GM12878 (cell line): ENCODE measurements at regions not wholly inside any gene's neighbourhood (a gene's known extent, or its start where the extent isn't known, plus 50 kb on each side); places are given as distances from the start of the nearest gene placed in this dataset.

Experiments
- ATAC-seq: fragments of 200-7000 bp; cut with Tn5 transposase; 3 replicates; pipeline ENCODE4 v1.9.1; 2020; ENCODE audit warnings: mild to moderate bottlenecking, moderate library complexity
- BruUV-seq: library from RNA; stranded (reverse); fragments of 400-500 nt; replicated peaks from 2 replicates; lab custom pipeline; 2021; lab: Mats Ljungman, UMichigan
- CTCF ChIA-PET: fragments of 300-600 bp; sonication (Branson Sonifier 250); formaldehyde crosslinking; extraction: SDS; loops from one replicate; lab custom pipeline; 2021; ENCODE audit warnings: inconsistent platforms; lab: Yijun Ruan, JAX
- POLR2A ChIA-PET: fragments of 350-600 bp; formaldehyde crosslinking; extraction: SDS; loops from one replicate; lab custom pipeline; 2021; ENCODE audit warnings: inconsistent platforms; lab: Charles Lee
- RAD21 ChIA-PET: fragments of 300-600 bp; sonication (Branson Sonifier 250); formaldehyde crosslinking; loops from one replicate; lab custom pipeline; 2023; ENCODE audit warnings: antibody characterized with exemption; ENCODE audit not compliant: unreplicated experiment; lab: Charles Lee
- SMC1A ChIA-PET: fragments of 300-600 bp; sonication (Branson Sonifier 250); formaldehyde crosslinking; loops from one replicate; lab custom pipeline; 2023; ENCODE audit not compliant: unreplicated experiment, uncharacterized antibody; lab: Charles Lee
- DNase-seq: peaks from one replicate; pipeline ENCODE4 v3.0.0-alpha.2; 2011; ENCODE audit warnings: low read depth, low spot score
- FAIRE-seq: peaks from 3 replicates; lab custom pipeline; 2011; peaks lifted over from hg19 to GRCh38; lab: Jason Lieb, UNC
- H2AFZ ChIP-seq: 2 replicates; pipeline ENCODE4 v1.6.0; 2011; ENCODE audit warnings: low read depth, low read length, control low read depth; ENCODE audit not compliant: control insufficient read depth
- H3K27ac ChIP-seq: 2 replicates; pipeline ENCODE4 v1.5.1; 2011; ENCODE audit warnings: control low read depth; ENCODE audit not compliant: control insufficient read depth, insufficient read depth
- H3K27me3 ChIP-seq, 2 experiments: replicated peaks in 1 of 2; 2 replicates each; pipeline versions ENCODE4 v1.6.0 to v1.6.1; 2011; ENCODE audit warnings: low read length in 1 of 2; ENCODE audit not compliant: control insufficient read depth in 2 of 2, insufficient read depth in 2 of 2
- H3K36me3 ChIP-seq, 2 experiments: 2 replicates each; pipeline ENCODE4 v1.5.1; 2011; ENCODE audit warnings: low read length in 1 of 2; ENCODE audit not compliant: control insufficient read depth in 2 of 2, insufficient read depth in 2 of 2
- H3K4me1 ChIP-seq: 2 replicates; pipeline ENCODE4 v1.6.1; 2011; ENCODE audit warnings: mild to moderate bottlenecking, low read length, moderate library complexity, mixed read lengths; ENCODE audit not compliant: control insufficient read depth, insufficient read depth
- H3K4me2 ChIP-seq: 2 replicates; pipeline ENCODE4 v1.6.0; 2011; ENCODE audit warnings: control low read depth; ENCODE audit not compliant: control insufficient read depth, insufficient read depth
- H3K4me3 ChIP-seq: fragments of 200-600 bp; sonication (generic); 2 replicates; pipeline ENCODE4 v1.5.1; 2016
- H3K79me2 ChIP-seq: 2 replicates; pipeline ENCODE4 v1.6.0; 2011; ENCODE audit warnings: low read length; ENCODE audit not compliant: control insufficient read depth, insufficient read depth
- H3K9ac ChIP-seq: 2 replicates; pipeline ENCODE4 v1.8.0; 2011; ENCODE audit warnings: low read length, control low read depth, mixed read lengths; ENCODE audit not compliant: control insufficient read depth, insufficient read depth
- H3K9me3 ChIP-seq: replicated peaks from 3 replicates; pipeline ENCODE4 v1.5.1; 2011; ENCODE audit warnings: mild to moderate bottlenecking, low read length; ENCODE audit not compliant: control insufficient read depth, insufficient read depth
- H4K20me1 ChIP-seq: 2 replicates; pipeline ENCODE4 v1.6.0; 2011; ENCODE audit not compliant: control insufficient read depth, insufficient read depth
- ATF3 ChIP-seq: IDR thresholded peaks from 2 replicates; pipeline ENCODE4 v1.6.1; 2011; ENCODE audit warnings: low read depth, mild to moderate bottlenecking, low read length, moderate library complexity, borderline replicate concordance; ENCODE audit errors: extremely low read depth
- CBX5 ChIP-seq: sonication (generic); IDR thresholded peaks from 2 replicates; pipeline ENCODE4 v1.6.1; 2016; ENCODE audit warnings: low read depth, moderate library complexity, mild to moderate bottlenecking, inconsistent platforms
- E2F8 ChIP-seq: fragments of 450-650 bp; IDR thresholded peaks from 2 replicates; pipeline ENCODE4 v1.6.1; 2018; ENCODE audit warnings: mild to moderate bottlenecking, low read depth, moderate library complexity; ENCODE audit not compliant: partially characterized antibody
- EED ChIP-seq: sonication (generic); IDR thresholded peaks from 2 replicates; pipeline ENCODE4 v1.6.1; 2016; ENCODE audit warnings: antibody characterized with exemption, low read depth
- ESRRA ChIP-seq: IDR thresholded peaks from 2 replicates; pipeline ENCODE4 v1.6.1; 2012; ENCODE audit warnings: mild to moderate bottlenecking, low read length, improper control_type of control experiment
- EZH2 ChIP-seq: IDR thresholded peaks from 2 replicates; pipeline ENCODE4 v1.6.1; 2012; ENCODE audit warnings: low read depth, mild to moderate bottlenecking, control low read depth, inconsistent platforms, low read length, borderline replicate concordance; ENCODE audit not compliant: control insufficient read depth
- MTA2 ChIP-seq: fragments of 450-650 bp; IDR thresholded peaks from 2 replicates; pipeline ENCODE4 v1.6.1; 2016; ENCODE audit warnings: low read depth, mild to moderate bottlenecking, moderate library complexity
- MTA3 ChIP-seq: IDR thresholded peaks from 2 replicates; pipeline ENCODE4 v1.6.1; 2012; ENCODE audit warnings: low read length, inconsistent platforms, borderline replicate concordance
- NR2C1 ChIP-seq: fragments of 450-650 bp; IDR thresholded peaks from 2 replicates; pipeline ENCODE4 v1.6.1; 2017; ENCODE audit warnings: antibody characterized with exemption, mild to moderate bottlenecking, moderate library complexity
- SKIL ChIP-seq: fragments of 450-650 bp; IDR thresholded peaks from 2 replicates; pipeline ENCODE4 v1.6.1; 2017; ENCODE audit warnings: mild to moderate bottlenecking, low read depth, inconsistent platforms; ENCODE audit not compliant: poor library complexity, severe bottlenecking
- SMAD5 ChIP-seq: IDR thresholded peaks from 2 replicates; pipeline ENCODE4 v1.6.1; 2016; ENCODE audit warnings: antibody characterized with exemption, low read depth
- TAF1 ChIP-seq: IDR thresholded peaks from 2 replicates; pipeline ENCODE4 v1.6.1; 2011; ENCODE audit warnings: mild to moderate bottlenecking, low read depth, low read length, borderline replicate concordance
- ZNF384 ChIP-seq: IDR thresholded peaks from 2 replicates; pipeline ENCODE4 v1.6.1; 2012; ENCODE audit warnings: low read depth, mild to moderate bottlenecking, low read length, improper control_type of control experiment, borderline replicate concordance
- WGBS: methylation state at CpG from one replicate; pipeline ENCODE4 v1.1.6; 2016; ENCODE audit warnings: low lambda C conversion rate; ENCODE audit not compliant: insufficient replicate concordance, insufficient coverage; ENCODE audit errors: missing lambda C conversion rate; 5-methylcytosine and 5-hydroxymethylcytosine counted together
- in situ Hi-C: fragments of 300-500 bp; cut with MboI; formaldehyde crosslinking; loops from 9 replicates; pipeline ENCODE4 v1.14.3; 2018; ENCODE audit warnings: mixed read lengths
- intact Hi-C: fragments of 100-400 bp; cut with micrococcal nuclease; formaldehyde crosslinking; loops from one replicate; pipeline ENCODE4 v1.14.2; 2022; ENCODE audit not compliant: unreplicated experiment

- Histone ChIP-seq H2AFZ (no peak overlapping the region), H3K27ac (no peak overlapping the region), H3K4me3 (no peak overlapping the region), H3K4me2 (no peak overlapping the region), H3K79me2 (no peaks in the 10 kb centered on the region)
- in situ Hi-C loops = no loop called here
- SMC1A ChIA-PET = interaction anchor here (1.7 kb wide), 1 partner anchor 9 kb away, joined by 4 read pairs; no protein-coding TSS in a partner anchor
- no TSS peak for BruUV-seq
- no peak for FAIRE-seq
- POLR2A ChIA-PET = interaction anchor here (0.6 kb wide), 1 partner anchor 118 kb away, joined by 3 read pairs; no protein-coding TSS in a partner anchor
- TF ChIP-seq ZNF384 (no peak), EED (no peak), ESRRA (no peak), TAF1 (no peak), ATF3 (no peak), CBX5 (no peak), MTA2 (no peak), E2F8 (no peak), SMAD5 (no peak), NR2C1 (no peak), MTA3 (no peak), SKIL (no peak), EZH2 (no peak)
- TF ChIP-seq, all 136 proteins: peak for 0
- no peaks in the 10 kb centered on the region for H3K36me3 ChIP-seq
- no peak overlapping the region for H3K9ac ChIP-seq
- DNase-seq = no peak
- ATAC-seq = no peak
- no peaks in the 10 kb centered on the region for H3K9me3 ChIP-seq
- H4K20me1 ChIP-seq = no peaks in the 10 kb centered on the region
- RAD21 ChIA-PET = no interaction called here
- 54% methylated on average over 4 of the region's 4 CpGs for WGBS
- intact Hi-C loops = no loop called here
- peaks cover 21% of the 10 kb centered on the region for H3K4me1 ChIP-seq
- no peaks in the 10 kb centered on the region for H3K27me3 ChIP-seq
- CTCF ChIA-PET = interaction anchor here (0.6 to 1.2 kb wide), 2 partner anchors 13 kb away, joined by 4 to 5 read pairs; no protein-coding TSS in a partner anchor
These were observed 227.4 kb downstream of the ESM1 start for GRCh38 chr5:54758038-54758437.
